ENCODE measurements at regions not wholly inside any gene's neighbourhood (a gene's known extent, or its start where the extent isn't known, plus 50 kb on each side); places are given as distances from the start of the nearest gene placed in this dataset.

- TF ChIP-seq, protein P1, sequence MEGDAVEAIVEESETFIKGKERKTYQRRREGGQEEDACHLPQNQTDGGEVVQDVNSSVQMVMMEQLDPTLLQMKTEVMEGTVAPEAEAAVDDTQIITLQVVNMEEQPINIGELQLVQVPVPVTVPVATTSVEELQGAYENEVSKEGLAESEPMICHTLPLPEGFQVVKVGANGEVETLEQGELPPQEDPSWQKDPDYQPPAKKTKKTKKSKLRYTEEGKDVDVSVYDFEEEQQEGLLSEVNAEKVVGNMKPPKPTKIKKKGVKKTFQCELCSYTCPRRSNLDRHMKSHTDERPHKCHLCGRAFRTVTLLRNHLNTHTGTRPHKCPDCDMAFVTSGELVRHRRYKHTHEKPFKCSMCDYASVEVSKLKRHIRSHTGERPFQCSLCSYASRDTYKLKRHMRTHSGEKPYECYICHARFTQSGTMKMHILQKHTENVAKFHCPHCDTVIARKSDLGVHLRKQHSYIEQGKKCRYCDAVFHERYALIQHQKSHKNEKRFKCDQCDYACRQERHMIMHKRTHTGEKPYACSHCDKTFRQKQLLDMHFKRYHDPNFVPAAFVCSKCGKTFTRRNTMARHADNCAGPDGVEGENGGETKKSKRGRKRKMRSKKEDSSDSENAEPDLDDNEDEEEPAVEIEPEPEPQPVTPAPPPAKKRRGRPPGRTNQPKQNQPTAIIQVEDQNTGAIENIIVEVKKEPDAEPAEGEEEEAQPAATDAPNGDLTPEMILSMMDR (IDR thresholded peaks at IDR 0.05; ENCODE audit: extremely low read depth in 1 of 2, insufficient read depth in 1 of 2, low read depth in 1 of 2, low read length in 2 of 2): no peak
- TF ChIP-seq POLR2A (IDR thresholded peaks at IDR 0.05; ENCODE audit: low read depth, low read length) (no peak), EZH2 (IDR thresholded peaks at IDR 0.05; ENCODE audit: borderline replicate concordance, low read depth, low read length, severe bottlenecking) (no peak), POLR2AphosphoS5 (IDR thresholded peaks at IDR 0.05; ENCODE audit: insufficient read depth, low read depth, low read length) (no peak), MYC (IDR thresholded peaks at IDR 0.05; ENCODE audit: low read depth, low read length) (no peak), FOS (IDR thresholded peaks at IDR 0.05; ENCODE audit: borderline replicate concordance, insufficient read depth, low read length) (no peak)
Observed at GRCh38 chr2:155867564-155867963, 465.0 kb downstream of the NR4A2 start.
